Mesothelial cell of epicardium (in vitro differentiated cells): ENCODE measurements at regions not wholly inside any gene's neighbourhood (a gene's known extent, or its start where the extent isn't known, plus 50 kb on each side); places are given as distances from the start of the nearest gene placed in this dataset.
"Not testable (repeated sequence)": the region's sequence is repeated elsewhere in the genome, so short reads cannot be mapped to it uniquely, and the experiment has no call there.

Experiments used
- DNase-seq, 2 experiments: peaks; one replicate each; pipeline ENCODE4 v3.0.0; 2021; ENCODE audit warnings: low spot score in 2 of 2; ENCODE audit not compliant: unreplicated experiment in 2 of 2
- H3K27ac Mint-ChIP-seq: 2 replicates; pipeline ENCODE4 v1.8.0; 2021; ENCODE audit warnings: mixed read lengths
- H3K27me3 Mint-ChIP-seq: 2 replicates; pipeline ENCODE4 v1.8.0; 2021; ENCODE audit warnings: low read depth, mixed read lengths
- H3K36me3 Mint-ChIP-seq: 2 replicates; pipeline ENCODE4 v1.8.0; 2021; ENCODE audit warnings: mixed read lengths
- H3K4me1 Mint-ChIP-seq: 2 replicates; pipeline ENCODE4 v1.8.0; 2021; ENCODE audit warnings: mixed read lengths
- H3K4me3 Mint-ChIP-seq: 2 replicates; pipeline ENCODE4 v1.8.0; 2021; ENCODE audit warnings: mild to moderate bottlenecking, moderate library complexity, mixed read lengths
- H3K9me3 Mint-ChIP-seq: 2 replicates; pipeline ENCODE4 v1.8.0; 2021; ENCODE audit warnings: mixed read lengths
- TF ChIP-seq, protein P1 (sequence below): fragments of 200-600 bp; sonication (generic); IDR thresholded peaks from one replicate; pipeline ENCODE4 v1.5.0; 2021; ENCODE audit warnings: antibody characterized with exemption; ENCODE audit not compliant: unreplicated experiment

DNA sequence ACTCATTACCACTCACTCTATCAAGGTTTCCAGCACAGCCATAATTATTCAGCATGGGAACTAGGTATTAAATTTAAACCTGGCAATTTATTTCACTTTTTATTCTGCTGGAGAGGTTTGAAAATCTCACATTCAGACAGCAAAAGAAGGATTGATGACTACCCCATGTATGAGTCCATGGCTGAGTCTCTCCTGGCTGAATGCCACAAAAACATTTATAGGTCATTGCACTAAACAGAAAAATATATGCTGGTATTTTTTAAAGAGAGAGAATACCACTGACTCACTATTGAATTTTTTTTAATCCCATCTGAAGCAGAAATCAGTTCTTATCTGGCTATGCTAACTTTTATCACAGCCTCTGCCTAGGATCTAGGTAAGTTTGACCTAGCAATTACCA lies 336.3 kb downstream of the PPP1R3A start:
- no peak overlapping the region for H3K4me3 Mint-ChIP-seq
- no peak for DNase-seq
- no peaks in the 10 kb centered on the region for H3K36me3 Mint-ChIP-seq
- no peaks in the 10 kb centered on the region for H3K27me3 Mint-ChIP-seq
- TF ChIP-seq, protein P1, sequence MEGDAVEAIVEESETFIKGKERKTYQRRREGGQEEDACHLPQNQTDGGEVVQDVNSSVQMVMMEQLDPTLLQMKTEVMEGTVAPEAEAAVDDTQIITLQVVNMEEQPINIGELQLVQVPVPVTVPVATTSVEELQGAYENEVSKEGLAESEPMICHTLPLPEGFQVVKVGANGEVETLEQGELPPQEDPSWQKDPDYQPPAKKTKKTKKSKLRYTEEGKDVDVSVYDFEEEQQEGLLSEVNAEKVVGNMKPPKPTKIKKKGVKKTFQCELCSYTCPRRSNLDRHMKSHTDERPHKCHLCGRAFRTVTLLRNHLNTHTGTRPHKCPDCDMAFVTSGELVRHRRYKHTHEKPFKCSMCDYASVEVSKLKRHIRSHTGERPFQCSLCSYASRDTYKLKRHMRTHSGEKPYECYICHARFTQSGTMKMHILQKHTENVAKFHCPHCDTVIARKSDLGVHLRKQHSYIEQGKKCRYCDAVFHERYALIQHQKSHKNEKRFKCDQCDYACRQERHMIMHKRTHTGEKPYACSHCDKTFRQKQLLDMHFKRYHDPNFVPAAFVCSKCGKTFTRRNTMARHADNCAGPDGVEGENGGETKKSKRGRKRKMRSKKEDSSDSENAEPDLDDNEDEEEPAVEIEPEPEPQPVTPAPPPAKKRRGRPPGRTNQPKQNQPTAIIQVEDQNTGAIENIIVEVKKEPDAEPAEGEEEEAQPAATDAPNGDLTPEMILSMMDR, result no peak
- no peak overlapping the region for H3K27ac Mint-ChIP-seq
- peaks cover 59% of the 10 kb centered on the region for H3K9me3 Mint-ChIP-seq
- no peaks in the 10 kb centered on the region for H3K4me1 Mint-ChIP-seq

DNA sequence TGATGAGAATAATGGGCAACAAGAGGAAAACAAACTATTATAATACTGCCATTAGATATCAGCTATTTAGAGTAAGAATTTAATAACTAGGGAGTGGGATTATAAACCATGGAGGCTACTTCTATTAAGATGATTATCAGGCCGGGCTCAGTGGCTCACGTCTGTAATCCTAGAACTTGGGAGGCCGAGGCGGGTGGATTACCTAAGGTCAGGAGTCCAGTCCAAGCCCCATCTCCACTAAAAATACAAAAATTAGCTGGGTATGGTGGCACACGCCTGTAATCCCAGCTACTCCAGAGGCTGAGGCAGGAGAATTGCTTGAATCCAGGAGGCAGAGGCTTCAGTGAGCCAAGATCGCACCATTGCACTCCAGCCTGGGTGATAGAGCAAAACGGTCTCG lies 355.6 kb downstream of the PPP1R3A start:
- DNase-seq, H3K4me1 Mint-ChIP-seq, H3K27ac Mint-ChIP-seq, H3K27me3 Mint-ChIP-seq, H3K4me3 Mint-ChIP-seq, H3K36me3 Mint-ChIP-seq: not testable (repeated sequence)
- H3K9me3 Mint-ChIP-seq, result peaks cover 49% of the 10 kb centered on the region

- TF ChIP-seq, protein P1, result no peak
- Mint-ChIP-seq H3K9me3 (peaks cover 48% of the 10 kb centered on the region), H3K4me3 (no peak overlapping the region), H3K27ac (no peak overlapping the region), H3K36me3 (no peaks in the 10 kb centered on the region), H3K4me1 (no peaks in the 10 kb centered on the region), H3K27me3 (no peaks in the 10 kb centered on the region)
- DNase-seq, result no peak
These were observed 356.0 kb downstream of the PPP1R3A start for GRCh38 chr7:113562801-113563200.

GRCh38 chr7:113562242-113562641 lies 356.6 kb downstream of the PPP1R3A start:
- no peak for DNase-seq
- no peak overlapping the region for H3K4me3 Mint-ChIP-seq
- H3K4me1 Mint-ChIP-seq, result no peaks in the 10 kb centered on the region
- H3K27ac Mint-ChIP-seq, result no peak overlapping the region
- H3K9me3 Mint-ChIP-seq, result peaks cover 46% of the 10 kb centered on the region
- no peaks in the 10 kb centered on the region for H3K27me3 Mint-ChIP-seq
- TF ChIP-seq, protein P1, result no peak
- H3K36me3 Mint-ChIP-seq, result no peaks in the 10 kb centered on the region

- DNase-seq, result no peak
- H3K4me1 Mint-ChIP-seq, result no peaks in the 10 kb centered on the region
- no peak overlapping the region for H3K27ac Mint-ChIP-seq
- TF ChIP-seq, protein P1, result no peak
- H3K36me3 Mint-ChIP-seq, result no peaks in the 10 kb centered on the region
- H3K27me3 Mint-ChIP-seq, result no peaks in the 10 kb centered on the region
- H3K9me3 Mint-ChIP-seq, result peaks cover 46% of the 10 kb centered on the region
- no peak overlapping the region for H3K4me3 Mint-ChIP-seq
These were observed 357.4 kb downstream of the PPP1R3A start for GRCh38 chr7:113561446-113561845.

GRCh38 chr7:113550966-113551365 lies 367.8 kb downstream of the PPP1R3A start:
- DNase-seq, result no peak
- peaks cover 57% of the 10 kb centered on the region for H3K9me3 Mint-ChIP-seq
- TF ChIP-seq, protein P1, result no peak
- H3K4me3 Mint-ChIP-seq, result no peak overlapping the region
- H3K4me1 Mint-ChIP-seq, result no peaks in the 10 kb centered on the region
- peaks cover 2% of the 10 kb centered on the region for H3K36me3 Mint-ChIP-seq
- H3K27me3 Mint-ChIP-seq, result no peaks in the 10 kb centered on the region
- H3K27ac Mint-ChIP-seq, result no peak overlapping the region
